ENCODE measurements at regions not wholly inside any gene's neighbourhood (a gene's known extent, or its start where the extent isn't known, plus 50 kb on each side); places are given as distances from the start of the nearest gene placed in this dataset.
A peak's percentile ranks its signal among the peaks of the same experiment; 100 is the strongest.

- TF ChIP-seq CTCF (IDR thresholded peaks at IDR 0.05; ENCODE audit: unreplicated experiment) = no peak
- DNase-seq (ENCODE audit: low spot score, unreplicated experiment) = no peak
- Mint-ChIP-seq H3K9me3 (ENCODE audit: low read depth) (no peaks in the 10 kb centered on the region), H3K4me3 (ENCODE audit: low read depth) (no peak overlapping the region), H3K27me3 (no peaks in the 10 kb centered on the region), H3K36me3 (ENCODE audit: insufficient read depth) (peaks cover 13% of the 10 kb centered on the region), H3K4me1 (ENCODE audit: low read depth) (peaks cover 42% of the 10 kb centered on the region), H3K27ac (peak overlapping the region; percentile 50)
These were observed 72.6 kb upstream of the SLC4A4 start for GRCh38 chr4:71266090-71266794.

GRCh38 chr4:71267244-71267643 is 71.6 kb upstream of the SLC4A4 start:
- Mint-ChIP-seq H3K27ac (no peak overlapping the region), H3K27me3 (no peaks in the 10 kb centered on the region), H3K36me3 (ENCODE audit: insufficient read depth) (peaks cover 16% of the 10 kb centered on the region), H3K4me1 (ENCODE audit: low read depth) (peaks cover 39% of the 10 kb centered on the region), H3K4me3 (ENCODE audit: low read depth) (no peak overlapping the region), H3K9me3 (ENCODE audit: low read depth) (no peaks in the 10 kb centered on the region)
- DNase-seq (ENCODE audit: low spot score, unreplicated experiment) = no peak
- no peak for TF ChIP-seq CTCF (IDR thresholded peaks at IDR 0.05; ENCODE audit: unreplicated experiment)

- peak overlapping the region; percentile 53 for H3K27ac Mint-ChIP-seq
- H3K4me3 Mint-ChIP-seq (ENCODE audit: low read depth) = no peak overlapping the region
- H3K9me3 Mint-ChIP-seq (ENCODE audit: low read depth) = no peaks in the 10 kb centered on the region
- peaks cover 14% of the 10 kb centered on the region for H3K36me3 Mint-ChIP-seq (ENCODE audit: insufficient read depth)
- TF ChIP-seq CTCF (IDR thresholded peaks at IDR 0.05; ENCODE audit: unreplicated experiment) = no peak
- no peak for DNase-seq (ENCODE audit: low spot score, unreplicated experiment)
- no peaks in the 10 kb centered on the region for H3K27me3 Mint-ChIP-seq
- H3K4me1 Mint-ChIP-seq (ENCODE audit: low read depth) = peaks cover 36% of the 10 kb centered on the region
These were observed 70.7 kb upstream of the SLC4A4 start for GRCh38 chr4:71268166-71268565.

GRCh38 chr4:71269233-71269632 is 69.6 kb upstream of the SLC4A4 start:
- Mint-ChIP-seq H3K27ac (no peak overlapping the region), H3K9me3 (ENCODE audit: low read depth) (no peaks in the 10 kb centered on the region), H3K4me1 (ENCODE audit: low read depth) (peaks cover 42% of the 10 kb centered on the region), H3K36me3 (ENCODE audit: insufficient read depth) (peaks cover 16% of the 10 kb centered on the region), H3K27me3 (no peaks in the 10 kb centered on the region), H3K4me3 (ENCODE audit: low read depth) (no peak overlapping the region)
- no peak for TF ChIP-seq CTCF (IDR thresholded peaks at IDR 0.05; ENCODE audit: unreplicated experiment)
- no peak for DNase-seq (ENCODE audit: low spot score, unreplicated experiment)

- Mint-ChIP-seq H3K4me1 (ENCODE audit: low read depth) (peaks cover 38% of the 10 kb centered on the region), H3K27me3 (no peaks in the 10 kb centered on the region), H3K27ac (peak overlapping the region; percentile 6), H3K36me3 (ENCODE audit: insufficient read depth) (peaks cover 24% of the 10 kb centered on the region), H3K4me3 (ENCODE audit: low read depth) (no peak overlapping the region), H3K9me3 (ENCODE audit: low read depth) (no peaks in the 10 kb centered on the region)
- no peak for DNase-seq (ENCODE audit: low spot score, unreplicated experiment)
- peak; percentile 50 for TF ChIP-seq CTCF (IDR thresholded peaks at IDR 0.05; ENCODE audit: unreplicated experiment)
These were observed 67.9 kb upstream of the SLC4A4 start for GRCh38 chr4:71270901-71271300.
